ENCODE measurements at regions not wholly inside any gene's neighbourhood (a gene's known extent, or its start where the extent isn't known, plus 50 kb on each side); places are given as distances from the start of the nearest gene placed in this dataset.

GRCh38 chr13:89282241-89282640 is 1611.1 kb downstream of the SLITRK5 start:
- Histone ChIP-seq H3K36me3 (no peaks in the 10 kb centered on the region), H3K27ac (no peak overlapping the region), H3K9me3 (no peaks in the 10 kb centered on the region), H3K27me3 (replicated peaks; ENCODE audit: insufficient read depth) (no peaks in the 10 kb centered on the region), H3K4me3 (no peak overlapping the region), H3K4me1 (ENCODE audit: control insufficient read depth in 1 of 2, low read depth in 2 of 2) (no peaks in the 10 kb centered on the region)
- TF ChIP-seq CTCF (IDR thresholded peaks at IDR 0.05), result no peak
- ATAC-seq (ENCODE audit: insufficient number of reproducible peaks, low FRiP score, low read depth) (no peak), DNase-seq (ENCODE audit: low spot score) (no peak)

- Histone ChIP-seq H3K27ac (no peak overlapping the region), H3K27me3 (replicated peaks; ENCODE audit: insufficient read depth) (no peaks in the 10 kb centered on the region), H3K4me3 (no peak overlapping the region), H3K36me3 (no peaks in the 10 kb centered on the region), H3K9me3 (no peaks in the 10 kb centered on the region), H3K4me1 (ENCODE audit: control insufficient read depth in 1 of 2, low read depth in 2 of 2) (no peaks in the 10 kb centered on the region)
- ATAC-seq (ENCODE audit: insufficient number of reproducible peaks, low FRiP score, low read depth) (no peak), DNase-seq (ENCODE audit: low spot score) (no peak)
- no peak for TF ChIP-seq CTCF (IDR thresholded peaks at IDR 0.05)
Observed at GRCh38 chr13:89287381-89287780, 1616.2 kb downstream of the SLITRK5 start.

GRCh38 chr13:89294115-89294867 is 1623.1 kb downstream of the SLITRK5 start:
- H3K4me1 ChIP-seq (ENCODE audit: control insufficient read depth in 1 of 2, low read depth in 2 of 2), result no peaks in the 10 kb centered on the region
- H3K27me3 ChIP-seq (replicated peaks; ENCODE audit: insufficient read depth), result no peaks in the 10 kb centered on the region
- DNase-seq (ENCODE audit: low spot score) (no peak), ATAC-seq (ENCODE audit: insufficient number of reproducible peaks, low FRiP score, low read depth) (no peak)
- no peak overlapping the region for H3K27ac ChIP-seq
- TF ChIP-seq CTCF (IDR thresholded peaks at IDR 0.05), result no peak
- no peaks in the 10 kb centered on the region for H3K9me3 ChIP-seq
- no peaks in the 10 kb centered on the region for H3K36me3 ChIP-seq
- no peak overlapping the region for H3K4me3 ChIP-seq

- TF ChIP-seq CTCF (IDR thresholded peaks at IDR 0.05), result no peak
- Histone ChIP-seq H3K9me3 (no peaks in the 10 kb centered on the region), H3K27ac (no peak overlapping the region), H3K4me1 (ENCODE audit: control insufficient read depth in 1 of 2, low read depth in 2 of 2) (no peaks in the 10 kb centered on the region), H3K27me3 (replicated peaks; ENCODE audit: insufficient read depth) (no peaks in the 10 kb centered on the region), H3K36me3 (no peaks in the 10 kb centered on the region), H3K4me3 (no peak overlapping the region)
- ATAC-seq (ENCODE audit: insufficient number of reproducible peaks, low FRiP score, low read depth) (no peak), DNase-seq (ENCODE audit: low spot score) (no peak)
Observed at GRCh38 chr13:89307278-89307677, 1636.1 kb downstream of the SLITRK5 start.

GRCh38 chr13:89310943-89311672 is 1639.9 kb downstream of the SLITRK5 start:
- H3K27me3 ChIP-seq (replicated peaks; ENCODE audit: insufficient read depth), result no peaks in the 10 kb centered on the region
- no peak for DNase-seq (ENCODE audit: low spot score)
- H3K27ac ChIP-seq, result no peak overlapping the region
- no peaks in the 10 kb centered on the region for H3K4me1 ChIP-seq (ENCODE audit: control insufficient read depth in 1 of 2, low read depth in 2 of 2)
- no peak for TF ChIP-seq CTCF (IDR thresholded peaks at IDR 0.05)
- ATAC-seq (ENCODE audit: insufficient number of reproducible peaks, low FRiP score, low read depth), result no peak
- no peak overlapping the region for H3K4me3 ChIP-seq
- H3K9me3 ChIP-seq, result no peaks in the 10 kb centered on the region
- no peaks in the 10 kb centered on the region for H3K36me3 ChIP-seq

Data from thoracic aorta (tissue), 2 donors.